ENCODE measurements at regions not wholly inside any gene's neighbourhood (a gene's known extent, or its start where the extent isn't known, plus 50 kb on each side); places are given as distances from the start of the nearest gene placed in this dataset.

- TF ChIP-seq POLR2A (IDR thresholded peaks at IDR 0.05) = no peak
- no peak for TF ChIP-seq CTCF (IDR thresholded peaks at IDR 0.05)
- H3K4me1 ChIP-seq (replicated peaks in 1 of 2) = no peaks in the 10 kb centered on the region
- WGBS, 4 donors = 87 to 89% (median 88%) methylated on average over 10 to 23 of the region's 23 CpGs
- H3K9me3 ChIP-seq (replicated peaks in 1 of 3) = no peaks in the 10 kb centered on the region
- H3K36me3 ChIP-seq (replicated peaks in 1 of 2) = no peaks in the 10 kb centered on the region
- H3K27me3 ChIP-seq = peaks cover 6% of the 10 kb centered on the region
- DNase-seq = no peak
- intact Hi-C loops (cut with DNase I) = no loop called here
- H3K4me3 ChIP-seq = no peak overlapping the region
- no peak overlapping the region for H3K27ac ChIP-seq
Observed at GRCh38 chr20:24052599-24053275, 64.2 kb upstream of the GGTLC1 start.

DNA sequence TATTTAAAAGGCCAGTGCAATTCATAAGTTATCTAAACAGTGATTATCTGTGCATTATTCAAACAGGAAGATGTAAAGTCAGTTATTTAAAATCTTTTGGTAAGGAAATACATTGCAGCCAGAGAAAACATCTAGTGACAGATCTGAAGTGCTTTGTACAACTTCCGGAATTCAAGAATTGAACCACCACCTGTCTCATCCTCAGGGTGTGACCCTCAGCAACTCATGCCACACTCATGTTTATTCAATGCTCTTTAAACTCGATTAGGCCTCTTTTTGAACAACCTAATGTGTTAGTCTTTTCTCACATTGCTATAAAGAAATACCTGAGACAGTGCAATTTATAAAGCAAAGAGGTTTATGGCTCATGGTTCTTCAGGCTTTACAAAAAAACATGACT lies 62.6 kb upstream of the GGTLC1 start:
- Histone ChIP-seq H3K4me3 (no peak overlapping the region), H3K27ac (no peak overlapping the region), H3K27me3 (peaks cover 6% of the 10 kb centered on the region), H3K9me3 (replicated peaks in 1 of 3) (no peaks in the 10 kb centered on the region), H3K36me3 (replicated peaks in 1 of 2) (no peaks in the 10 kb centered on the region), H3K4me1 (replicated peaks in 1 of 2) (no peaks in the 10 kb centered on the region)
- intact Hi-C loops (cut with DNase I) = no loop called here
- TF ChIP-seq CTCF (IDR thresholded peaks at IDR 0.05) (no peak), POLR2A (IDR thresholded peaks at IDR 0.05) (no peak)
- DNase-seq = no peak
- 45 to 53% (median 50%) methylated on average over 2 of the region's 2 CpGs for WGBS, 4 donors

GRCh38 chr20:24050119-24050518 lies 61.5 kb upstream of the GGTLC1 start:
- Histone ChIP-seq H3K27me3 (peaks cover 6% of the 10 kb centered on the region), H3K36me3 (replicated peaks in 1 of 2) (no peaks in the 10 kb centered on the region), H3K27ac (no peak overlapping the region), H3K9me3 (replicated peaks in 1 of 3) (no peaks in the 10 kb centered on the region), H3K4me3 (no peak overlapping the region), H3K4me1 (replicated peaks in 1 of 2) (no peaks in the 10 kb centered on the region)
- WGBS, 4 donors = 70 to 95% (median 75%) methylated on average over 3 of the region's 3 CpGs
- TF ChIP-seq POLR2A (IDR thresholded peaks at IDR 0.05) = no peak
- TF ChIP-seq CTCF (IDR thresholded peaks at IDR 0.05) = no peak
- no peak for DNase-seq
- intact Hi-C loops (cut with DNase I) = no loop called here

- Histone ChIP-seq H3K9me3 (replicated peaks in 1 of 3) (no peaks in the 10 kb centered on the region), H3K27me3 (peaks cover 6% of the 10 kb centered on the region), H3K36me3 (replicated peaks in 1 of 2) (no peaks in the 10 kb centered on the region), H3K27ac (no peak overlapping the region), H3K4me1 (replicated peaks in 1 of 2) (no peaks in the 10 kb centered on the region), H3K4me3 (no peak overlapping the region)
- TF ChIP-seq CTCF (IDR thresholded peaks at IDR 0.05) (no peak), POLR2A (IDR thresholded peaks at IDR 0.05) (no peak)
- WGBS, 4 donors = 68 to 80% (median 70%) methylated on average over 2 of the region's 2 CpGs
- no peak for DNase-seq
- intact Hi-C loops (cut with DNase I) = no loop called here
Observed at GRCh38 chr20:24049081-24049480, 60.5 kb upstream of the GGTLC1 start.
